ENCODE measurements at regions not wholly inside any gene's neighbourhood (a gene's known extent, or its start where the extent isn't known, plus 50 kb on each side); places are given as distances from the start of the nearest gene placed in this dataset.

GRCh38 chr4:14165222-14165920 is 537.8 kb upstream of the BOD1L1 start (continued):
- TF ChIP-seq BRCA1 (IDR thresholded peaks at IDR 0.05; ENCODE audit: low read depth, low read length) (no peak), CTBP2 (IDR thresholded peaks at IDR 0.05; ENCODE audit: borderline replicate concordance, insufficient read depth, insufficient read length, low read length) (no peak)

Measured in H1 (cell line).